Keratinocyte (primary cell): ENCODE measurements at regions not wholly inside any gene's neighbourhood (a gene's known extent, or its start where the extent isn't known, plus 50 kb on each side); places are given as distances from the start of the nearest gene placed in this dataset.
"Not testable (repeated sequence)": the region's sequence is repeated elsewhere in the genome, so short reads cannot be mapped to it uniquely, and the experiment has no call there.

Experiments
- DNase-seq: peaks from one replicate; pipeline ENCODE4 v3.0.0-alpha.2; 2011; ENCODE audit warnings: low read depth, missing footprints, low spot score
- FAIRE-seq: peaks from 2 replicates; lab custom pipeline; 2011; peaks lifted over from hg19 to GRCh38; lab: Jason Lieb, UNC
- H2AFZ ChIP-seq: 2 replicates; pipeline ENCODE4 v1.6.0; 2012; ENCODE audit warnings: low read length, control low read depth, inconsistent platforms; ENCODE audit not compliant: control insufficient read depth
- H3K27ac ChIP-seq: 2 replicates; pipeline ENCODE4 v1.5.1; 2011; ENCODE audit warnings: low read length; ENCODE audit not compliant: control insufficient read depth, insufficient read depth
- H3K27me3 ChIP-seq: 3 replicates; pipeline ENCODE4 v1.6.0; 2011; ENCODE audit warnings: low read length; ENCODE audit not compliant: control insufficient read depth, insufficient read depth; ENCODE audit errors: extremely low read depth
- H3K36me3 ChIP-seq, 2 experiments: 2 replicates in 1 of 2; 3 replicates in 1 of 2; pipeline ENCODE4 v1.5.1; 2011; ENCODE audit warnings: low read length in 2 of 2, mild to moderate bottlenecking in 1 of 2; ENCODE audit not compliant: control insufficient read depth in 2 of 2, insufficient read depth in 2 of 2; ENCODE audit errors: extremely low read depth in 1 of 2
- H3K4me1 ChIP-seq: 3 replicates; pipeline ENCODE4 v1.5.1; 2011; ENCODE audit warnings: low read length; ENCODE audit not compliant: control insufficient read depth, insufficient read depth; ENCODE audit errors: extremely low read depth
- H3K4me2 ChIP-seq: 3 replicates; pipeline ENCODE4 v1.6.0; 2011; ENCODE audit warnings: low read depth, low read length; ENCODE audit not compliant: control insufficient read depth, insufficient read depth; ENCODE audit errors: extremely low read depth
- H3K4me3 ChIP-seq, 3 experiments: fragments of 200-600 bp in 1 of 3; sonication (generic) in 1 of 3; 2 replicates in 2 of 3; 3 replicates in 1 of 3; pipeline ENCODE4 v1.5.1; 2011 to 2016; ENCODE audit warnings: low read length in 3 of 3, mild to moderate bottlenecking in 3 of 3, control low read depth in 2 of 3, inconsistent platforms in 1 of 3, low read depth in 1 of 3, mixed read lengths in 1 of 3, mixed run types in 1 of 3, moderate library complexity in 1 of 3; ENCODE audit not compliant: control insufficient read depth in 2 of 3, insufficient read depth in 2 of 3; ENCODE audit errors: extremely low read depth in 1 of 3
- H3K79me2 ChIP-seq: 2 replicates; pipeline ENCODE4 v1.6.0; 2012; ENCODE audit warnings: low read length; ENCODE audit not compliant: control insufficient read depth, insufficient read depth
- H3K9ac ChIP-seq: 3 replicates; pipeline ENCODE4 v1.6.0; 2011; ENCODE audit warnings: low read length; ENCODE audit not compliant: control insufficient read depth, insufficient read depth; ENCODE audit errors: extremely low read depth
- H3K9me1 ChIP-seq: 3 replicates; pipeline ENCODE4 v1.6.0; 2011; ENCODE audit warnings: low read length; ENCODE audit not compliant: control insufficient read depth, insufficient read depth; ENCODE audit errors: extremely low read depth
- H3K9me3 ChIP-seq: 2 replicates; pipeline ENCODE4 v1.5.1; 2012; ENCODE audit warnings: low read depth, low read length; ENCODE audit not compliant: control insufficient read depth
- H4K20me1 ChIP-seq: 3 replicates; pipeline ENCODE4 v1.6.0; 2011; ENCODE audit warnings: low read length; ENCODE audit not compliant: control insufficient read depth, insufficient read depth; ENCODE audit errors: extremely low read depth
- EZH2 ChIP-seq: IDR thresholded peaks from one replicate; pipeline ENCODE4 v1.6.1; 2012; ENCODE audit warnings: inconsistent platforms, mild to moderate bottlenecking, low read length, moderate library complexity
- dilution Hi-C: fragments of 300-500 bp; cut with MboI; formaldehyde crosslinking; loops from one replicate; pipeline ENCODE4 v1.7.0; 2020; ENCODE audit warnings: low sequenced_read_pairs; ENCODE audit not compliant: extremely low pct_ligation_motif_present
- TF ChIP-seq, protein P1 (sequence below), 3 experiments: IDR thresholded peaks in 1 of 3; conservative IDR thresholded peaks in 1 of 3; optimal IDR thresholded peaks in 1 of 3; 2 replicates in 2 of 3; 3 replicates in 1 of 3; pipeline versions ENCODE3 to v1.5.1; 2011; ENCODE audit warnings: low read length in 3 of 3, mild to moderate bottlenecking in 3 of 3, moderate library complexity in 2 of 3, control low read depth in 1 of 3, inconsistent platforms in 1 of 3; ENCODE audit not compliant: insufficient read depth in 2 of 3; ENCODE audit errors: extremely low read depth in 1 of 3

DNA sequence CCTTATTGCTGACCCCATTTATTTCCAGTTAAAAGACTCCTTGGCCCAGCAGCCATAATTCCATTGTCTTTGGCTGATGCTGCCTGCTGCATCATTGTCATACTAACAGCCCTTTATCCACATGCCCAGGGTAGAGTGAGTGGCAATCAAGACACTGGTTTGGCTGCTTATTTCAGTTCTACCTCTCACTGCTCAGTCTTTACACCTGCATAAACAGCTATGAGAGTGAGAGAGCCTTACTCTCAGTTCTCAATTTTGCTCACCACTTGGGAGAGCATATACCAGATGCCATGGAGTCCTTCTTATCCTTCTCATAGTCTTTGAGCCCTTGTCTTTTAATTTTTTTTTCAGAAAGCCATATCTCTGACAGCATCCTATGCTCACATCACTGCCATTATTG, 596.9 kb upstream of the CYLC2 start:
- Histone ChIP-seq H3K4me1 (no peaks in the 10 kb centered on the region), H3K27ac (no peak overlapping the region), H3K9me3 (no peaks in the 10 kb centered on the region), H3K4me3 (no peak overlapping the region), H2AFZ (no peak overlapping the region), H3K79me2 (no peaks in the 10 kb centered on the region), H3K27me3 (no peaks in the 10 kb centered on the region), H3K4me2 (no peak overlapping the region), H3K9ac (no peak overlapping the region), H3K9me1 (no peaks in the 10 kb centered on the region), H3K36me3 (no peaks in the 10 kb centered on the region), H4K20me1 (no peaks in the 10 kb centered on the region)
- no peak for DNase-seq
- no peak for TF ChIP-seq EZH2
- TF ChIP-seq, protein P1, sequence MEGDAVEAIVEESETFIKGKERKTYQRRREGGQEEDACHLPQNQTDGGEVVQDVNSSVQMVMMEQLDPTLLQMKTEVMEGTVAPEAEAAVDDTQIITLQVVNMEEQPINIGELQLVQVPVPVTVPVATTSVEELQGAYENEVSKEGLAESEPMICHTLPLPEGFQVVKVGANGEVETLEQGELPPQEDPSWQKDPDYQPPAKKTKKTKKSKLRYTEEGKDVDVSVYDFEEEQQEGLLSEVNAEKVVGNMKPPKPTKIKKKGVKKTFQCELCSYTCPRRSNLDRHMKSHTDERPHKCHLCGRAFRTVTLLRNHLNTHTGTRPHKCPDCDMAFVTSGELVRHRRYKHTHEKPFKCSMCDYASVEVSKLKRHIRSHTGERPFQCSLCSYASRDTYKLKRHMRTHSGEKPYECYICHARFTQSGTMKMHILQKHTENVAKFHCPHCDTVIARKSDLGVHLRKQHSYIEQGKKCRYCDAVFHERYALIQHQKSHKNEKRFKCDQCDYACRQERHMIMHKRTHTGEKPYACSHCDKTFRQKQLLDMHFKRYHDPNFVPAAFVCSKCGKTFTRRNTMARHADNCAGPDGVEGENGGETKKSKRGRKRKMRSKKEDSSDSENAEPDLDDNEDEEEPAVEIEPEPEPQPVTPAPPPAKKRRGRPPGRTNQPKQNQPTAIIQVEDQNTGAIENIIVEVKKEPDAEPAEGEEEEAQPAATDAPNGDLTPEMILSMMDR (optimal IDR thresholded peaks at IDR 0.05 in 1 of 3, IDR thresholded peaks at IDR 0.05 in 1 of 3, conservative IDR thresholded peaks at IDR 0.05 in 1 of 3; ENCODE audit: extremely low read depth in 1 of 3, insufficient read depth in 2 of 3, low read length in 3 of 3): no peak
- dilution Hi-C loops: no loop called here
- no peak for FAIRE-seq

DNA sequence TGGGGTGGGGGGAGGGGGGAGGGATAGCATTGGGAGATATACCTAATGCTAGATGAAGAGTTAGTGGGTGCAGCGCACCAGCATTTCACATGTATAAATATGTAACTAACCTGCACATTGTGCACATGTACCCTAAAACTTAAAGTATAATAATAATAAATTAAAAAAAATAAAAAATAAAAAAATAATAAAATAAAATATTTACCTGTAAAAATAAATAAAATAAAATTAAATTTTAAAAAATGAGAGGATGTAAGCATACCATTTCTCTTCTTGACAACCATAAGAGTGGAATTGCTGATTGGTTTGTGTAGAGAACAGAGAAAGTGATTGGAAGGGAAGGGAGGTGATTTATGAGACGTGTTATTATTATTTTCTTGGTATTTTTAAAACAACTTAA, 609.5 kb upstream of the CYLC2 start:
- FAIRE-seq, dilution Hi-C loops, H3K27me3 ChIP-seq, H3K9me3 ChIP-seq, H2AFZ ChIP-seq, H3K36me3 ChIP-seq, H3K79me2 ChIP-seq, H3K9me1 ChIP-seq, H3K4me2 ChIP-seq, H4K20me1 ChIP-seq, DNase-seq, H3K9ac ChIP-seq, H3K27ac ChIP-seq, H3K4me1 ChIP-seq, H3K4me3 ChIP-seq: not testable (repeated sequence)

DNA sequence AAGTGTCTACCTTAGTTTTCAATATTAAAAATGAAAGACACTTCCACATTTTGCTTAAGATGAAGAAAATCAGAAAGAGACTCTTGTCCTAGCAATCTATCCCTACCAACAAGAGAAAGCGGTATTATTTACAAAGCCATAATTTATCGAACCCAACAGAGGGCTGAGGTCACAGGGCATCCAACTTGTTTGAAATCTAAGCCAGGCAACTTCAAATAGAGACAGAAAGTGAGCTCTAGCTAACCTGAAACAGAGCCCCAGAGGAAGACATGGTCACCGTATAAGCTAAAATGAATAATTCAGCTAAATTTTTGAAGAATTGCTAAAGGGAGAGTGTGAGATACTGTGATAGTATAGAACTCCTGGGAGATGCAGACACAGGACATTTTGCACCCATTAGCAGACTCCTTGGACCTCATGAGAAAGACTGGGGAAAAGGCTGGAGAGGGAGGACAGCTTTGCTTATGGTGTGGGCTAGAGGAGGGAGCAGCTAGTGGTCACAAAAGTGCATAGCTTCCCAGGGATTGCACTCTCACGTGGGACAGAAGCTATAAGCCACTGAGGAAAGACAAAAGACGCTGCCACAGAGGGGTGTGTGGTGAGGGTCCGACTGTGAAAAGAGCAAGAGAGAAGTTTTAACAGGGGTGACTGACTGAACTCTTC, 624.2 kb upstream of the GRIN3A start:
- Histone ChIP-seq H3K9me1 (no peaks in the 10 kb centered on the region), H3K9me3 (no peaks in the 10 kb centered on the region), H3K79me2 (no peaks in the 10 kb centered on the region), H3K36me3 (no peaks in the 10 kb centered on the region), H2AFZ (no peak overlapping the region), H3K4me3 (no peak overlapping the region), H3K4me1 (no peaks in the 10 kb centered on the region), H4K20me1 (no peaks in the 10 kb centered on the region), H3K4me2 (no peak overlapping the region), H3K27me3 (no peaks in the 10 kb centered on the region), H3K9ac (no peak overlapping the region), H3K27ac (no peak overlapping the region)
- FAIRE-seq (no peak), DNase-seq (no peak)
- TF ChIP-seq, protein P1 (optimal IDR thresholded peaks at IDR 0.05 in 1 of 3, IDR thresholded peaks at IDR 0.05 in 1 of 3, conservative IDR thresholded peaks at IDR 0.05 in 1 of 3; ENCODE audit: extremely low read depth in 1 of 3, insufficient read depth in 2 of 3, low read length in 3 of 3): no peak
- no peak for TF ChIP-seq EZH2
- dilution Hi-C loops: no loop called here
